Tibial artery (tissue), 4 donors: ENCODE measurements at regions not wholly inside any gene's neighbourhood (a gene's known extent, or its start where the extent isn't known, plus 50 kb on each side); places are given as distances from the start of the nearest gene placed in this dataset.

ENCODE experiments used
- DNase-seq, 2 donors: peaks; one replicate each; pipeline ENCODE4 v3.0.0-alpha.2; 2019
- H3K27ac ChIP-seq, 2 donors: fragments of 200-600 bp; sonication (generic) in 1 of 2; 1 replicate in 1 of 2; 2 replicates in 1 of 2; pipeline ENCODE4 v1.5.1; 2018 to 2019; ENCODE audit warnings: mild to moderate bottlenecking in 1 of 2
- H3K27me3 ChIP-seq, 2 donors: fragments of 200-600 bp; sonication (generic) in 1 of 2; one replicate each; pipeline versions ENCODE4 v1.5.1 to v1.6.0; 2016 to 2019
- H3K36me3 ChIP-seq, 3 donors: fragments of 200-600 bp; sonication (generic) in 2 of 3; one replicate each; pipeline ENCODE4 v1.5.1; 2016 to 2019; ENCODE audit warnings: mild to moderate bottlenecking in 2 of 3
- H3K4me1 ChIP-seq, 4 donors: fragments of 200-600 bp; sonication (generic) in 2 of 4; 1 replicate in 3 of 4; 2 replicates in 1 of 4; pipeline ENCODE4 v1.5.1; 2016 to 2019
- H3K4me3 ChIP-seq, 2 donors: fragments of 200-600 bp; sonication (generic) in 1 of 2; 1 replicate in 1 of 2; 2 replicates in 1 of 2; pipeline ENCODE4 v1.5.1; 2018 to 2019; ENCODE audit warnings: mild to moderate bottlenecking in 2 of 2
- H3K9me3 ChIP-seq, 3 donors: fragments of 200-600 bp; sonication (generic) in 1 of 3; one replicate each; pipeline ENCODE4 v1.5.1; 2016 to 2019
- CTCF ChIP-seq, 2 experiments: fragments of 200-600 bp in 1 of 2; fragments of 450-650 bp in 1 of 2; IDR thresholded peaks; one replicate each; pipeline ENCODE4 v1.5.1; 2017 to 2019; ENCODE audit warnings: antibody characterized with exemption in 2 of 2, mild to moderate bottlenecking in 1 of 2, moderate library complexity in 1 of 2
- intact Hi-C: fragments of 100-400 bp; cut with DNase I; formaldehyde crosslinking; loops from one replicate; pipeline ENCODE4 v1.15.0; 2023; ENCODE audit warnings: low total_unique reads

GRCh38 chr11:134625151-134625550 lies 213.1 kb upstream of the B3GAT1 start:
- no peak overlapping the region for H3K27ac ChIP-seq
- no peaks in the 10 kb centered on the region for H3K9me3 ChIP-seq
- intact Hi-C loops: no loop called here
- H3K27me3 ChIP-seq: no peaks in the 10 kb centered on the region
- no peak for TF ChIP-seq CTCF (IDR thresholded peaks at IDR 0.05)
- H3K4me3 ChIP-seq: no peak overlapping the region
- no peaks in the 10 kb centered on the region for H3K36me3 ChIP-seq
- no peaks in the 10 kb centered on the region for H3K4me1 ChIP-seq
- no peak for DNase-seq

GRCh38 chr11:134624166-134624920 lies 212.3 kb upstream of the B3GAT1 start:
- H3K4me3 ChIP-seq: no peak overlapping the region
- H3K27me3 ChIP-seq: no peaks in the 10 kb centered on the region
- no peak overlapping the region for H3K27ac ChIP-seq
- intact Hi-C loops: no loop called here
- DNase-seq: peak in 1 of 2 donors; percentile 39
- H3K9me3 ChIP-seq: no peaks in the 10 kb centered on the region
- H3K4me1 ChIP-seq: no peaks in the 10 kb centered on the region
- no peaks in the 10 kb centered on the region for H3K36me3 ChIP-seq
- no peak for TF ChIP-seq CTCF (IDR thresholded peaks at IDR 0.05)

GRCh38 chr11:134623711-134624110 lies 211.7 kb upstream of the B3GAT1 start:
- H3K4me1 ChIP-seq: no peaks in the 10 kb centered on the region
- H3K27me3 ChIP-seq: no peaks in the 10 kb centered on the region
- H3K27ac ChIP-seq: no peak overlapping the region
- DNase-seq: no peak
- H3K4me3 ChIP-seq: no peak overlapping the region
- no peaks in the 10 kb centered on the region for H3K9me3 ChIP-seq
- no peaks in the 10 kb centered on the region for H3K36me3 ChIP-seq
- intact Hi-C loops: no loop called here
- TF ChIP-seq CTCF (IDR thresholded peaks at IDR 0.05): no peak

GRCh38 chr11:134622458-134622857 lies 210.4 kb upstream of the B3GAT1 start:
- H3K4me1 ChIP-seq: no peaks in the 10 kb centered on the region
- no peak for TF ChIP-seq CTCF (IDR thresholded peaks at IDR 0.05)
- no peak overlapping the region for H3K4me3 ChIP-seq
- peaks cover 0 to 5% (median 0%) of the 10 kb centered on the region in 3 donors for H3K9me3 ChIP-seq
- intact Hi-C loops: no loop called here
- H3K27me3 ChIP-seq: no peaks in the 10 kb centered on the region
- no peak overlapping the region for H3K27ac ChIP-seq
- peak in 1 of 2 donors; percentile 49 for DNase-seq
- no peaks in the 10 kb centered on the region for H3K36me3 ChIP-seq

GRCh38 chr11:134617360-134617759 lies 205.3 kb upstream of the B3GAT1 start:
- intact Hi-C loops: no loop called here
- no peak for TF ChIP-seq CTCF (IDR thresholded peaks at IDR 0.05)
- Histone ChIP-seq H3K4me1 (no peaks in the 10 kb centered on the region), H3K36me3 (no peaks in the 10 kb centered on the region), H3K27me3 (no peaks in the 10 kb centered on the region), H3K9me3 (peaks cover 0 to 13% (median 0%) of the 10 kb centered on the region in 3 donors), H3K4me3 (no peak overlapping the region), H3K27ac (no peak overlapping the region)
- DNase-seq: peak in 1 of 2 donors; percentile 47
